ENCODE measurements at regions not wholly inside any gene's neighbourhood (a gene's known extent, or its start where the extent isn't known, plus 50 kb on each side); places are given as distances from the start of the nearest gene placed in this dataset.

DNA sequence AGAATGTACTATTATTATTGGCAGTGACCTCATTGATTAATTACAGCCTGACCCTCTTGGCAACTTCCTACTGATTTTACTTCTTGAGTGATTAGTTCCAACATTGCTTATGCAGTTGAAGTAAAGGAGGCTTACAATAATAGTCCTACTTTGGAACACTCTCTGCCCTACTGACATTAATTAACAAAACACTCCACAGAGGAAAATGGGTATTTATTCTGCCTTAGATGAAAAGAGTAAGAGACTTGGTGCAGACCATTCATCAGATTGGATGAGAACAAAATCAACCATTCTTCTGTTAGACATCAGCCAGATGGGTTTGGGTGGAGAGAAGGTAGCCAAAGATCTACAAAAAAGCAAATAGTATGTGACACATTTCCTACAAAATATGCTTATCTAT is 363.8 kb downstream of the FAT3 start:
- H3K27me3 ChIP-seq (ENCODE audit: control insufficient read depth, insufficient read depth, low read length) = no peaks in the 10 kb centered on the region
- no peak overlapping the region for H3K4me3 ChIP-seq (ENCODE audit: low read depth, low read length)
- DNase-seq (ENCODE audit: low read depth) = no peak
- TF ChIP-seq, protein P1, sequence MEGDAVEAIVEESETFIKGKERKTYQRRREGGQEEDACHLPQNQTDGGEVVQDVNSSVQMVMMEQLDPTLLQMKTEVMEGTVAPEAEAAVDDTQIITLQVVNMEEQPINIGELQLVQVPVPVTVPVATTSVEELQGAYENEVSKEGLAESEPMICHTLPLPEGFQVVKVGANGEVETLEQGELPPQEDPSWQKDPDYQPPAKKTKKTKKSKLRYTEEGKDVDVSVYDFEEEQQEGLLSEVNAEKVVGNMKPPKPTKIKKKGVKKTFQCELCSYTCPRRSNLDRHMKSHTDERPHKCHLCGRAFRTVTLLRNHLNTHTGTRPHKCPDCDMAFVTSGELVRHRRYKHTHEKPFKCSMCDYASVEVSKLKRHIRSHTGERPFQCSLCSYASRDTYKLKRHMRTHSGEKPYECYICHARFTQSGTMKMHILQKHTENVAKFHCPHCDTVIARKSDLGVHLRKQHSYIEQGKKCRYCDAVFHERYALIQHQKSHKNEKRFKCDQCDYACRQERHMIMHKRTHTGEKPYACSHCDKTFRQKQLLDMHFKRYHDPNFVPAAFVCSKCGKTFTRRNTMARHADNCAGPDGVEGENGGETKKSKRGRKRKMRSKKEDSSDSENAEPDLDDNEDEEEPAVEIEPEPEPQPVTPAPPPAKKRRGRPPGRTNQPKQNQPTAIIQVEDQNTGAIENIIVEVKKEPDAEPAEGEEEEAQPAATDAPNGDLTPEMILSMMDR (IDR thresholded peaks at IDR 0.05; ENCODE audit: insufficient read depth, low read length, poor library complexity, severe bottlenecking) = no peak
- no peaks in the 10 kb centered on the region for H3K36me3 ChIP-seq (ENCODE audit: control insufficient read depth, insufficient read depth, low read length)

DNA sequence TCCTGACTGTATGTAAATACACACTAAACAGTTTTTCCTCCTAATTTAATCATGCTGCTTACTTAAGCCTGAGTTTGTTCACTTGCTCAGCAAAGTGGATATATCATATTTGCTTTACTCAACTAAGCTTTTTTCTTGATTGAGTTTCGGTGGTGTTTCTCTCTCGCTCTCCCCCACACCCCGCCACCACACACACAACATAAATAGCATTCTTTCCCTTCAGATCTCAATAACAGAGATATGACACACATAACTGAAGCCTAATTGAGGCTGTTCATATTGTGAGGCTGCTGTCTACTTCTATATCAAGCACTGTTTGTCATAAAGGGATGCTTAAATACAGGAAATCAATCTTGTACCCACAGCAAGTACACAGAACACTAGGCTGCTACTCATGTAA is 364.9 kb downstream of the FAT3 start:
- Histone ChIP-seq H3K27me3 (ENCODE audit: control insufficient read depth, insufficient read depth, low read length) (no peaks in the 10 kb centered on the region), H3K36me3 (ENCODE audit: control insufficient read depth, insufficient read depth, low read length) (no peaks in the 10 kb centered on the region), H3K4me3 (ENCODE audit: low read depth, low read length) (no peak overlapping the region)
- no peak for DNase-seq (ENCODE audit: low read depth)
- TF ChIP-seq, protein P1 (IDR thresholded peaks at IDR 0.05; ENCODE audit: insufficient read depth, low read length, poor library complexity, severe bottlenecking) = no peak

DNA sequence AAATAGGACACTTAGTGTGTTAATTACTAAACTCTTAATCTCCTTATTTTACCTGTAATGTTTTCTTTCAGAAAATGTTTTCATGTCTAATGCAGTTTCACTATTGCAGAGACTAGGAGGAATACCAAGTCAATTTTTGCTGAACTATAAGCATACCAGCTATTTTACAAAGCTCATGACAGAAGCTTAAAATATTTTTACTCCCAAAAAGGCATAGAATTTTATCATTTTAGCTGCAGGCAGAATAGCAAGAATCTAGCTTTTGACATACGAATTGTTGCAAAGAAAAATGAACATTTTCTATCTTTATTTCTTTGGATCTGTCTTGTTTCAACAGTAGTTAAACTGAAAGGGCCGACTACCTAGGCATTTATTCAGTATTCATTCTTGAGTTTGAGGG is 366.9 kb downstream of the FAT3 start:
- no peak for DNase-seq (ENCODE audit: low read depth)
- TF ChIP-seq, protein P1 (IDR thresholded peaks at IDR 0.05; ENCODE audit: insufficient read depth, low read length, poor library complexity, severe bottlenecking) = no peak
- no peak overlapping the region for H3K4me3 ChIP-seq (ENCODE audit: low read depth, low read length)
- H3K36me3 ChIP-seq (ENCODE audit: control insufficient read depth, insufficient read depth, low read length) = no peaks in the 10 kb centered on the region
- H3K27me3 ChIP-seq (ENCODE audit: control insufficient read depth, insufficient read depth, low read length) = no peaks in the 10 kb centered on the region

DNA sequence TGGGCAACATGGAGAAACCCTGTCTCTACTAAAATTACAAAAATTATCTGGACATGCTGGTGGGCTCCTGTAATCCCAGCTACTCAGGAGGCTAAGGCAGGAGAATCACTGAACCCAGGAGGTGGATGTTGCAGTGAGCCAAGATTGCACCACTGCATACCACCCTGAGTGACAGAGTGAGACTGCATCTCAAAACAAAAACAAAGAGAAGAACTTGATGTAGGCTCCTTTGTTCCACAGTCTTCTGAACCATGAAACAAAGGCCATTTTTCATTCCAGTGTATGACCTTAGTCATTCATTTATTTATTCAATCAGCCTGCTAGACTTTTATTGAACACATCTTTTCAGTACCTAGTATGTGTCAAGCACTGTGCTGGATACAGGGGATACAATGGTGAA is 369.6 kb downstream of the FAT3 start:
- no peak overlapping the region for H3K4me3 ChIP-seq (ENCODE audit: low read depth, low read length)
- no peak for DNase-seq (ENCODE audit: low read depth)
- TF ChIP-seq, protein P1 (IDR thresholded peaks at IDR 0.05; ENCODE audit: insufficient read depth, low read length, poor library complexity, severe bottlenecking) = no peak
- no peaks in the 10 kb centered on the region for H3K36me3 ChIP-seq (ENCODE audit: control insufficient read depth, insufficient read depth, low read length)
- H3K27me3 ChIP-seq (ENCODE audit: control insufficient read depth, insufficient read depth, low read length) = no peaks in the 10 kb centered on the region

DNA sequence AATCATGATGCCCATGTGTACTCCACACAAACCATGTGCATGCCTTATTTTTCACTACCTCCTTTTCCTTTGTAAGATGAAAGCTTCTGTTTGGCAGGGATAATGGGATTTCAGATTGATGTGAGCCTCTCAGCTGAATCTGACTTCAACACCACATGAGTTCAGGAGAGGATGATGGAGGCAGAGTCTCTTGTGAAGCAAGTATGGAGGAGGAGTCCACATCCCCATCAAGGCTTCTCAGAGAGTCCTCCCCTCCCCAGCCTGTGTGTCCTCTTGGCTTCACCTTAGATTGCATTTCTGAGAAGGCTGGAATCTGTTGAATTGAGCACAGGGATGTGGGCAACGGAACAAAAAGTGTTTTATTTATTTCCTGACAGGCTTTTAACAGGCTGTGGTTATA is 370.4 kb downstream of the FAT3 start:
- no peak for DNase-seq (ENCODE audit: low read depth)
- H3K27me3 ChIP-seq (ENCODE audit: control insufficient read depth, insufficient read depth, low read length) = no peaks in the 10 kb centered on the region
- no peaks in the 10 kb centered on the region for H3K36me3 ChIP-seq (ENCODE audit: control insufficient read depth, insufficient read depth, low read length)
- TF ChIP-seq, protein P1 (IDR thresholded peaks at IDR 0.05; ENCODE audit: insufficient read depth, low read length, poor library complexity, severe bottlenecking) = no peak
- no peak overlapping the region for H3K4me3 ChIP-seq (ENCODE audit: low read depth, low read length)

DNA sequence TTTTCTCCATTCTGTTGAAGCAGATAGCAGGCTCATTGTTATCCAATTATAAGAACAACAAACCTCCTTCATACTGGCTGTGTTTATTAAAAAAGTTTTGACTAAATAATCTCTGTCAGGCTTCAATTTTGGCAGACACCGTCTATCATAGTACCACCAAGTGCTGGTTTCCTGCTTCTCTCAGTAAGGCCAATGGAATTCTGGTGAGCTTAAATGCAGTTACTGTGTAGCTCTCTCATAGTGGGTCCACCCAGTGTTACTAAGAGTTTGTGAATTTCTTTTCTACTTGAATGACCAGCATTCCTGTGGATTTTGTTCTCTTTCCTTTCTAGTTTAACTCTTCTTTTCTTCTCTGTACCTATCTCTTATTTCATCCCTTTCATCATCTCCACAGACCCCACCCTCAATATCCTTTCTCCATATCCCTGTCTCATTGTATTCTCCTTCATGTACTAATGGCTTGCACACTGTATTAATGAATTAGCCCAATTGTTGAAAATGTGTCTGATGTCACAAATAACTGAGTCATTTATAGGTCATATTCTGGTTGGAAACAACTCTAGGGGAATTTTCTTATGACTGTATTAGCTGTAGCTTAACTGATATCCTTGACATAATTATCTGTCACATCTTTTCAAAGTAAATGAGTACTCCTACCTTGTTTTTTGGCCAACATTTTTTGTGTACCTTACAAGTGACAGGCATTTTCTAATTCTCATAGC is 372.1 kb downstream of the FAT3 start:
- Histone ChIP-seq H3K36me3 (ENCODE audit: control insufficient read depth, insufficient read depth, low read length) (no peaks in the 10 kb centered on the region), H3K27me3 (ENCODE audit: control insufficient read depth, insufficient read depth, low read length) (no peaks in the 10 kb centered on the region), H3K4me3 (ENCODE audit: low read depth, low read length) (no peak overlapping the region)
- TF ChIP-seq, protein P1 (IDR thresholded peaks at IDR 0.05; ENCODE audit: insufficient read depth, low read length, poor library complexity, severe bottlenecking) = no peak
- DNase-seq (ENCODE audit: low read depth) = peak; percentile 19
